Karpas-422 (cell line): ENCODE measurements at regions not wholly inside any gene's neighbourhood (a gene's known extent, or its start where the extent isn't known, plus 50 kb on each side); places are given as distances from the start of the nearest gene placed in this dataset.

ENCODE experiments used
- DNase-seq: peaks from one replicate; pipeline ENCODE4 v3.0.0-alpha.2; 2015
- H2AFZ ChIP-seq: fragments of 200-600 bp; sonication (generic); 2 replicates; pipeline ENCODE4 v1.6.1; 2014; ENCODE audit warnings: antibody characterized with exemption, low read length, mixed read lengths
- H3K27ac ChIP-seq: fragments of 200-600 bp; sonication (generic); 2 replicates; pipeline ENCODE4 v1.5.1; 2014; ENCODE audit warnings: mild to moderate bottlenecking, low read length, moderate library complexity
- H3K27me3 ChIP-seq: fragments of 200-600 bp; sonication (generic); 2 replicates; pipeline ENCODE4 v1.6.1; 2014; ENCODE audit warnings: low read length, mixed read lengths
- H3K36me3 ChIP-seq: fragments of 200-600 bp; sonication (generic); 2 replicates; pipeline ENCODE4 v1.6.1; 2014; ENCODE audit warnings: low read length, mixed read lengths; ENCODE audit not compliant: insufficient read depth
- H3K4me1 ChIP-seq: fragments of 200-600 bp; sonication (generic); 2 replicates; pipeline ENCODE4 v1.6.1; 2014; ENCODE audit warnings: mild to moderate bottlenecking, low read length, mixed read lengths
- H3K4me2 ChIP-seq: fragments of 200-600 bp; sonication (generic); 2 replicates; pipeline ENCODE4 v1.6.1; 2014; ENCODE audit warnings: low read length, low read depth, mild to moderate bottlenecking; ENCODE audit not compliant: poor library complexity, severe bottlenecking
- H3K4me3 ChIP-seq: fragments of 200-600 bp; sonication (generic); 2 replicates; pipeline ENCODE4 v1.5.1; 2014; ENCODE audit warnings: mild to moderate bottlenecking, antibody characterized with exemption, low read length, mixed read lengths
- H3K79me2 ChIP-seq: fragments of 200-600 bp; sonication (generic); 2 replicates; pipeline ENCODE4 v1.6.1; 2014; ENCODE audit warnings: mild to moderate bottlenecking, low read length, mixed read lengths
- H3K9ac ChIP-seq: fragments of 200-600 bp; sonication (generic); 2 replicates; pipeline ENCODE4 v1.6.0; 2014; ENCODE audit warnings: low read length
- H3K9me2 ChIP-seq: fragments of 200-600 bp; sonication (generic), shearing (Covaris generic); replicated peaks from 2 replicates; pipeline ENCODE4 v1.6.0; 2014; ENCODE audit warnings: mild to moderate bottlenecking, low read length, moderate library complexity; ENCODE audit not compliant: insufficient read depth
- H3K9me3 ChIP-seq: fragments of 300-700, 200-600 bp; sonication (generic); 2 replicates; pipeline ENCODE4 v1.6.1; 2014; ENCODE audit warnings: low read length, mixed read lengths
- H4K20me1 ChIP-seq: fragments of 200-600 bp; sonication (generic); 2 replicates; pipeline ENCODE4 v1.6.1; 2014; ENCODE audit warnings: mild to moderate bottlenecking, antibody characterized with exemption, low read length, low read depth; ENCODE audit not compliant: insufficient read depth

- H2AFZ ChIP-seq: no peak overlapping the region
Measured at GRCh38 chr20:53760025-53760441, 166.4 kb upstream of the ZNF217 start.

GRCh38 chr20:53757472-53757913 lies 163.9 kb upstream of the ZNF217 start:
- Histone ChIP-seq H3K9me2 (no peaks in the 10 kb centered on the region), H3K9ac (no peak overlapping the region), H3K9me3 (no peaks in the 10 kb centered on the region; the same call in 1 of the 2 replicates), H3K79me2 (no peaks in the 10 kb centered on the region), H3K4me3 (no peak overlapping the region), H3K27ac (no peak overlapping the region), H2AFZ (no peak overlapping the region), H3K4me2 (no peak overlapping the region), H4K20me1 (no peaks in the 10 kb centered on the region), H3K27me3 (no peaks in the 10 kb centered on the region), H3K4me1 (no peaks in the 10 kb centered on the region), H3K36me3 (no peaks in the 10 kb centered on the region)
- no peak for DNase-seq

More at GRCh38 chr20:53760025-53760441, 166.4 kb upstream of the ZNF217 start:
- peak; percentile 42 for DNase-seq
- H3K79me2 ChIP-seq: no peaks in the 10 kb centered on the region
- no peak overlapping the region for H3K9ac ChIP-seq
- H3K4me1 ChIP-seq: no peaks in the 10 kb centered on the region
- no peak overlapping the region for H3K4me3 ChIP-seq
- H3K9me3 ChIP-seq: no peaks in the 10 kb centered on the region; the same call in 1 of the 2 replicates
- H3K27me3 ChIP-seq: no peaks in the 10 kb centered on the region
- H3K4me2 ChIP-seq: no peak overlapping the region
- no peaks in the 10 kb centered on the region for H4K20me1 ChIP-seq
- H3K27ac ChIP-seq: no peak overlapping the region
- no peaks in the 10 kb centered on the region for H3K9me2 ChIP-seq
- no peaks in the 10 kb centered on the region for H3K36me3 ChIP-seq

GRCh38 chr20:53755733-53756531 lies 162.3 kb upstream of the ZNF217 start:
- H3K79me2 ChIP-seq: no peaks in the 10 kb centered on the region
- no peak for DNase-seq
- no peaks in the 10 kb centered on the region for H3K36me3 ChIP-seq
- no peak overlapping the region for H3K27ac ChIP-seq
- H2AFZ ChIP-seq: no peak overlapping the region
- H3K9me2 ChIP-seq: no peaks in the 10 kb centered on the region
- no peak overlapping the region for H3K4me2 ChIP-seq
- H3K4me1 ChIP-seq: no peaks in the 10 kb centered on the region
- H3K4me3 ChIP-seq: no peak overlapping the region
- H3K9ac ChIP-seq: no peak overlapping the region
- H3K27me3 ChIP-seq: no peaks in the 10 kb centered on the region
- no peaks in the 10 kb centered on the region; the same call in 1 of the 2 replicates for H3K9me3 ChIP-seq
- H4K20me1 ChIP-seq: no peaks in the 10 kb centered on the region

- Histone ChIP-seq H3K36me3 (no peaks in the 10 kb centered on the region), H3K79me2 (no peaks in the 10 kb centered on the region), H3K4me3 (no peak overlapping the region), H3K4me2 (no peak overlapping the region), H2AFZ (no peak overlapping the region), H3K9ac (no peak overlapping the region), H3K27ac (no peak overlapping the region), H3K27me3 (no peaks in the 10 kb centered on the region), H3K9me3 (no peaks in the 10 kb centered on the region; the same call in 1 of the 2 replicates), H3K9me2 (no peaks in the 10 kb centered on the region), H4K20me1 (no peaks in the 10 kb centered on the region), H3K4me1 (no peaks in the 10 kb centered on the region)
- no peak for DNase-seq
Measured at GRCh38 chr20:53753880-53754459, 160.3 kb upstream of the ZNF217 start.

- no peak overlapping the region for H2AFZ ChIP-seq
- no peak overlapping the region for H3K4me2 ChIP-seq
- H3K4me3 ChIP-seq: no peak overlapping the region
- H4K20me1 ChIP-seq: no peaks in the 10 kb centered on the region
- no peak overlapping the region for H3K9ac ChIP-seq
- no peaks in the 10 kb centered on the region for H3K9me2 ChIP-seq
- H3K27me3 ChIP-seq: no peaks in the 10 kb centered on the region
- no peak overlapping the region for H3K27ac ChIP-seq
- H3K4me1 ChIP-seq: no peaks in the 10 kb centered on the region
- H3K36me3 ChIP-seq: no peaks in the 10 kb centered on the region
- no peaks in the 10 kb centered on the region for H3K9me3 ChIP-seq
- DNase-seq: no peak
- H3K79me2 ChIP-seq: no peaks in the 10 kb centered on the region
Measured at GRCh38 chr20:53752971-53753879, 159.6 kb upstream of the ZNF217 start.

DNA sequence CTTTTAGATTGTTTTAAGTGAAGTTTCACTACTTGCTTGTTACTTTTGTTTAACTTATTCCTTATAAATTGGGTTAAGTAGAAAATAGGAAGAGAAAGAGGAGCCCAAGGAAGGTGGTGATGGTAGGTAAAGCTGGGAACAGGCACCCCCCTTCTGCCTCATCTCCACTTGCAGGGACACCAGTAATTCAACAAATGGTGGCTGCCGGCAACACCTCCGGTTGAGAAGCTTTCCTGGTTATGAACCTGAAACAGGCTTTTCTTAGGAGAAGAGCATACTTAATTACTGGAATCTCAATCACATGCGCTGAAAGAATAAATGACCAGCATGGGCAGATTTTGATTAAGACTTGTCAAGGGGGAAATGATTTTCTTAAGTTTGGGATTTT lies 158.9 kb upstream of the ZNF217 start:
- no peak overlapping the region for H3K4me2 ChIP-seq
- no peaks in the 10 kb centered on the region for H3K4me1 ChIP-seq
- no peaks in the 10 kb centered on the region for H3K9me3 ChIP-seq
- DNase-seq: no peak
- H3K27ac ChIP-seq: no peak overlapping the region
- H2AFZ ChIP-seq: no peak overlapping the region
- no peaks in the 10 kb centered on the region for H3K79me2 ChIP-seq
- H3K9me2 ChIP-seq: no peaks in the 10 kb centered on the region
- H3K27me3 ChIP-seq: no peaks in the 10 kb centered on the region
- no peaks in the 10 kb centered on the region for H3K36me3 ChIP-seq
- no peaks in the 10 kb centered on the region for H4K20me1 ChIP-seq
- H3K4me3 ChIP-seq: no peak overlapping the region
- no peak overlapping the region for H3K9ac ChIP-seq

DNA sequence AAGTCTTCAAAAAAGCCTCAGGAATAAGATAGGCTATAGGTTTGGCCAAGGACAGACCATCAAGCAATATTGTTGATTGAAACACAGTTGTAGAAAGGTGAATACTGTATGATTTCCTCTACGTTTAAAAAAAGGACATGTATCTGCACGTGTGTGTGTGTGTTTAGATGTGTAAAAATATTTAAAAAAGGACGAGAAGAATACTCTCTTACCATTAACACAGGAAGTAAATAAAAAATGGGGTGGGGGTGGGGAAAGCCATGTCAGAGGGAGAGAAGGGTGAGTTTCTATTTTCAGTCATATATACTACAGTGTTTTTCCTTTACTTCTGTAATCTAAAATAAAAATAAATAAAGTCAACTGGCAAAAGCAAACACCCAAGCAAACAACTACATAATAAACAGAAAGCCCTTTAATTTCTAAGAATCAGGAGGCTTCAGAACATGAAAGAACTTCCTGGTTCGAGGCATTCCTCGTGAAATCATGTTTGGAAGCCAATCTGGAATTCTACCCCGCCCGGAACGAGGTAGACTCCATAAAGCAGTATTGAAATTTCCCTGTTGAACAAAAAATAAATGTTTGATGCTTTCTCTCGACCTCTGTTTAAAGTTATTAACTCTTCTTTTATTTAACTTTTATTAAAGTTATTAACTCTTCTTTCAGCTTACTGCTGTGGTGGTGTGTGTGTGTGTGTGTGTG lies 158.1 kb upstream of the ZNF217 start:
- Histone ChIP-seq H3K4me2 (no peak overlapping the region), H3K9ac (no peak overlapping the region)
- DNase-seq: no peak

More for the DNA sequence above, 158.1 kb upstream of the ZNF217 start:
- no peaks in the 10 kb centered on the region for H3K4me1 ChIP-seq
- no peak overlapping the region for H3K4me3 ChIP-seq
- no peaks in the 10 kb centered on the region for H4K20me1 ChIP-seq
- no peaks in the 10 kb centered on the region for H3K9me2 ChIP-seq
- no peaks in the 10 kb centered on the region for H3K79me2 ChIP-seq
- no peak overlapping the region for H3K27ac ChIP-seq
- H3K36me3 ChIP-seq: no peaks in the 10 kb centered on the region
- no peaks in the 10 kb centered on the region for H3K9me3 ChIP-seq
- H2AFZ ChIP-seq: no peak overlapping the region
- H3K27me3 ChIP-seq: no peaks in the 10 kb centered on the region
